Glomerular endothelial cell (primary cell): ENCODE measurements at regions not wholly inside any gene's neighbourhood (a gene's known extent, or its start where the extent isn't known, plus 50 kb on each side); places are given as distances from the start of the nearest gene placed in this dataset.

Experiments
- DNase-seq: peaks from one replicate; pipeline ENCODE4 v3.0.0-alpha.2; 2011; ENCODE audit warnings: low read depth, low spot score; ENCODE audit errors: extremely low read depth

GRCh38 chr18:55775972-55776371 lies 188.0 kb upstream of the TCF4 start:
- DNase-seq, result no peak

- no peak for DNase-seq
These were observed 186.5 kb upstream of the TCF4 start for GRCh38 chr18:55774505-55774904.

DNA sequence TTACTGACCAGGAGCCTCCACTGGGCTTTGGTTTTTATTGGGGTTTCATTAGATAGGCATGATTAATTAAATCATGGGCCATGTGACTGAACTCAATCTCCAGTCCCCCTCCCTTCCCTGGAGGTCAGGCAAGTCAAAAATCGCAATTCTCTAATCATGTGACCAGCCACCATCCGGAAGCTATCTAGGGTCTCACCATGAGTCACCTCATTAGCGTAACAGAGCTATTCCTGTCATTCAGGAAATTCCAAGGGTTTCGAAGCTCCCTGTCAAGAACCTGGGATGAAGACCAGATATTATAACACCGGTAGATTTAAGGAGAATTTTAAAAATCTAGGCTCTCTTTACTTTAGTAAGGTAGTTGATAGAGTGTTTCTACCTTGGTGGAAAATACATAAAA lies 180.3 kb upstream of the TCF4 start:
- DNase-seq, result no peak

DNA sequence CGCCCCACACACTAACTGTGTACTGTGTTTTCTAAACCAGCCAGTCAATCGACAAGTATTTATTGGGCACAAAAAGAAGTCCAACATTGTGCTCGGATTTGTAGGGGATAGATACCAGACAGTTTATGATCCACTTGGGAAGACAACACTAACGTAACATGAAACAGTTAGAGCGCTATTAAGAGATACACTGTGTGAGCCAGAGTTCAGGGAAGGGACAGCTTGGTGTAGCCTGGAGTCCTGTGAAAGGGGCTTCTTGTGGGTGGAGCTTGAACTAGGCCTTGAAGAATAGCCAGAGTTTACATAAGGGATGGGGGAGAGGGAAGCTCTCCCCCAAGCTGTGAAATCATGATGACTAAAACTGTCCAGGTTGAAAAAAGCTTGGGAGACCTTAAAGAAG lies 176.4 kb upstream of the TCF4 start:
- DNase-seq, result no peak

DNA sequence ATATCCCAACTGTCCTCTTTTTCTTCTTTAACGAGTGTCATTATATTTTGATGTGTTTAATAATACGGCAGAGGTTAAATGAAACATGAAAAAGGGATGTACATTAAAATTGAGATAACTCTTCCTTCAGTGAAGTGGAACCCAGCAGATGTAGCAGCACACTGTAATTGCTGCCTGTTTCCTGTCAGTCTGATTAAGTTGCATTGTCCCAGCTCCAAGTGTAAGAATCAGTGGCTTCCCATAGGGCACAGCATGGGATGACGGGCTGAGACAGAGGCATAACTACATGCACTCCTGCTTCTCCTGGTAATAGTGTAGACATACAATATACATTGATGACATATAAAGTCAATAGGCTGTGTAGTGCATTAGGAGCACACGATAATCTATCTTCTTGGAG lies 175.8 kb upstream of the TCF4 start:
- DNase-seq, result no peak

DNA sequence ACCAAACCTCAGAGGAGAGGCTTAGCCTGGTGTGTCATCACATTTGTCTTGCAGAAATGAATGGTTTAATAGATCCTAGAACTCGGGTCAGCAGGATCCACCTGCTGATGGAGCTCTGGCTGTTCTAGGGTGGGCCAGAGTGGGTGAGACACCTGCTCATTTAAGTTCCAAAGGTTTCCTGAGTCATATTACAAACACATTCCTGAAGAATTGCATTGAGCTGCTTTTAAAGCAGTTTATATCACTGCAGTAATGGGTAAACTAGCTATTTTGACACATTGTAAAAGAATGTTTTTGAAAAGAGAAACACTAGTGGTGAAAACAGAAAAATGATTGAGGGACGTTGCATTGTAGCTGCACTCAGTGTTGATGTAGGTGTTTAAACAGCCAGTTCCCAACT lies 175.3 kb upstream of the TCF4 start:
- DNase-seq, result no peak

DNA sequence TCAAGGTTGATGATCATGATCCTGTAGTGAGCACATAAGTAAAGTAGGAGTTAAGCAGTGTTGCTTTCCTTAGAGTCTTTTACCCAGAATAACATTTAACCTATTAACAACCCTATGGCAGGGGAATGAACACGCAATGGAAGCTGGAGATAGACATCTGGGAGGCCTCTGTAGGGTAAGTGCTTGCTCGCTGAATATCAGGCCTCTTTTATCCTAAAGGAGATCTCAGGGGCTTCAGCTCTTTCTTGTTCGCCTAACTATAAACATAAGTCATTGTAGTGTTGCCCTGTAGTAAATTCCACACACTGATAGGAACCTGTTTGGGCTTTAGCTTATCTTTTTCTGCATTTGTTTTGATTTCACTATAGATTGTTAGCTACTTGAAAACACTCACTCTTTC lies 174.4 kb upstream of the TCF4 start:
- no peak for DNase-seq

- DNase-seq, result no peak
These were observed 165.8 kb upstream of the TCF4 start for GRCh38 chr18:55753643-55754263.

- no peak for DNase-seq
These were observed 163.5 kb upstream of the TCF4 start for GRCh38 chr18:55751476-55751875.

- DNase-seq, result no peak
These were observed 160.3 kb upstream of the TCF4 start for GRCh38 chr18:55748227-55748738.

DNA sequence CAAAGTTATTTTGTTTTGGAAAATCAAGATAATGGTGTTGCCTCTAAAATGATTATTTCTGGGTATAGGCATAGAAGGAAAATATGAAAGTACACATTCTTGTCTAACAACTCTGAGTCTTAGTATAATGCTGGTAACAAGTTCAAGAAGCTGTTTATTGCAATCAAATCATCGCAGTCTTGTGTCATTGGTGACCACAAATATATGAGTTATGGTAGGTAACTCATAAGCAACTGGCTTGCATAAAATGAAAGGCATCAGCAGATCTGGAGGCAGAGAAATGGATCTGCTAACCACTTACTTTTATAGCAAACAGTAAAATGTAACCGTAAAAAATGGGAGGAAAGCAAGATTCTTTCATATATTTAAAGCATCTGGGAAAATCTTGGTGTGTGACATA lies 156.2 kb upstream of the TCF4 start:
- no peak for DNase-seq

DNA sequence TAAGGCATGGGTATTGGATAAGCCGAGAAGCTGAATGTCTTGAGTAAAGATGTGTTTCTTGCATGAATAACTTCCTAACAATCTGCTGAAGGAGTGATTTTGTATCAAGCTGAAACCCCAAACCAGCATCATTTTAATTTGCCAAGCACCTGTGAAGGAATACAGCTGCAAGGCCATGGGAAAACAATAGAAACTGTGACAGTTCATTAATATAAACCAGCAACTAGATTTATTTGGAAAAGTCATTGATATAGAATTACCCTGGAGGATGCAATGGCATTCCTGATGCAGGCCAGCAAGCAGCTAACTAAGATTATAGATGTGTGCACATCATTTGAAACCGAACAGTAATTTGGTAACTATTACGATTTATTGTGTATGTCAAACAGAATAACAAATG lies 155.7 kb upstream of the TCF4 start:
- no peak for DNase-seq

GRCh38 chr18:55743133-55743532 lies 155.1 kb upstream of the TCF4 start:
- no peak for DNase-seq

DNA sequence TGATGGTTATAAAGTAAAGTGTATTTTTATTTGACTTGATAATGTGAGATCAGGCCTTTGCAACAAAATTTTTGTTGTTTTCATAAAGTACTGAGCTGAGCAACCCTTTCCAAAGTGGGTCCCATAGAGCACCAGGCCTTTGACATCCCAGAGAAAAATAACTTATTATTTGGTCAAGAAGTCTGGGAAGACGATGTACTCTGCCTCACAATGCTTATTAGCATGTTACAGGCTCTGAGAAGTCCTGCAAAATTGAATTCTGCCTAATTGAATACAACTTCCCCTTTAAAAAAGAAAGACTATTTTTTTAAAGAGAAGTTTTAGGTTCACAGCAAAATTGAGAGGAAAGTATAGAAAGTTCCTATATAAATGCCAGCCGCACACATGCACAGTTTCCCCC lies 151.5 kb upstream of the TCF4 start:
- no peak for DNase-seq

GRCh38 chr18:55738483-55739114 lies 150.6 kb upstream of the TCF4 start:
- DNase-seq, result no peak

DNA sequence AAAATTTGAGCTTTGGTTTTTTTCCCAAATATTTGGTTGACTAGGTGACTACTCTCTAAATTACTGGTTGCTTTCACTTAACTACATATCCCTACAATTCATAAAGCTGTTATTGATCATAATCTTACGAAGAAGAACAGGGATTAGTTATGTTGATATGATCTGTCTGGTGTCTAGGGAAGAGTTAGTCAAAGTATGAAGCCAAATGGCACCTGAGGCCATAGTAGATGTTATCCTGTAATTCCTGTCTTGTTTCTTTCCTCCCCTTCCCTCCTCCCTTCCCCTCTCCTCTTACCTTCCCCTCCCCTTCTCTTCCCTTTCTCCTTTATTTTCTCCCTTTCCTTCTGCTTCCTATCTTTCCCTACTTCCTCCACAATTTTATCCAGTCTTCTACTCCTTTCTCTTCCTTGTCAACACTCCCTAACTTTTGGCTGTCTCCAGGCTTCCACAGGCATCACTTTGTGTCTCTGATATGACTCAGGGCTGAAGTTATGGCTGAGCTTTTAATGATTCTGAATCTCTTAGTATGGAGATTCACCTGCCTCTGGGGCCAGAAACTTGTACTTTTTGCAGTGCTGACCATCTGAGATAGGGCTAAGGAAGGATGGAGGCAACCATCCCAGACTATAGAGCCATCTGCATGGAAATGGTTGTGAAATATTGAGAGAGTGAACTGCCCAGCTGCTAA lies 149.9 kb upstream of the TCF4 start:
- DNase-seq, result no peak

DNA sequence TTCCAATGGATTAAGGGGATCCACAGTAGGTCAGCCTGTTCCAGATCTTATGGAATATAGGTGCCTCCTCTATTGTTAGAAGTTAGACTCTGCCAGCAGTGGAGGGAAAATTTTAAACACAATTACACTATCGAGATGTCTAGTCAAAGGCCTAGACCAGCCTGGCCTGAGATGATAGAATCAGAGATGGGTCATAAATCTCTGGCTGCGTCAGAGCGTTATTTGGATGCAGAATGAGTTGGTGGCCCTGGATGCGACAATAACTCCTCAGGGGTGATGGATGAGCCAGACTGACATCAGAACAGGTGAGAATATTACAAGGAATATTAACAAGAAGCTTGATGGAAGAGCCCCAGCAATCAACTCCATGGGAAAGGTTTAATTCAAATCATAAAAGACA lies 149.3 kb upstream of the TCF4 start:
- DNase-seq, result no peak

DNA sequence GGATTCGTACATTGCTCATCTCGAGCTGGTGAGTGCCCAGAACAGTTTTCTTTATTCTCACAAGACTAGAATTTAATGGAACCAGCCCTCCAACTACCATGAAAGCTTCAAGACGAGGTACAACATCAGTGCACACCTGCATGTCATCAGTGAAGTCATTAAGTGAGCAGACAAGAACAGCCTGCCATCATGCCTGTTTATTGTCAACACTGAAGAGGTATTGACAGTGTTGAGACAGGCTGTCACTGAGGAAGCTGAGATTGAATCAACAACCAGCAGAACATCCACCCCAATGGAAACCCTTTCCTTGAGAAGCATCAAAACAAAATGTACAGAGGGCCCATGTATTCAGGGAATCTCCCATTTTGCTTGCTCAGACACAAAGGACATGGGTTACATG lies 148.0 kb upstream of the TCF4 start:
- no peak for DNase-seq

DNA sequence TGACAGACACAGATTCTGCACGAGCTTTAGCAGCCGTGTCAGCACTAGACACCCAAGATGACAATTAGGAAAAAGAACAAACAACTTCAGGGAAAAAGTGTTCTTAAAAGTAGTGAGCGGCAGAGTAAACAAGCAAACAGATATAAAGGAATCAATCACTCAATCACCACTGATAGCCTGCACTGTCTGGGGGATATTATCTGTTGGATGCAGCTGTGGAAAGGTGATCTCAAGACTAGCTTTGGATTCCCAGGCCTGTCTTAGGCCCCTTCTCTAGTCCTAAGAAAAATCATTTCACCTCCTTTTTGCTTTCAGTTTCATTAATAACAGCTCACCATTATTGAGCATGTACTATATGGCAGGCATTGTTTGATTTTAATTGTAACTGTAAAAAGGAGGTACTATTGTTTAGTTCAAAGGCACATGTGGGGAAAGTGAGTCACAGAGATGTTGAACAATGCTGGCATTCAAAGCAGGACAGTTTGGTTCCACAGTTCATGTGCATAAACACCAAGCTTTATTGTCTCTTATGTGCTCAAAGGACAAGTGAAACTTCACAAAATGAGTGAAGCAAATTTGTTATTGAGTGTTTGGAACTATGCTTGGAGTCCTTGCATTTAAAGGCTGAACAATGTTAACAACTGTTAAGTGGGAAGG lies 147.3 kb upstream of the TCF4 start:
- no peak for DNase-seq

DNA sequence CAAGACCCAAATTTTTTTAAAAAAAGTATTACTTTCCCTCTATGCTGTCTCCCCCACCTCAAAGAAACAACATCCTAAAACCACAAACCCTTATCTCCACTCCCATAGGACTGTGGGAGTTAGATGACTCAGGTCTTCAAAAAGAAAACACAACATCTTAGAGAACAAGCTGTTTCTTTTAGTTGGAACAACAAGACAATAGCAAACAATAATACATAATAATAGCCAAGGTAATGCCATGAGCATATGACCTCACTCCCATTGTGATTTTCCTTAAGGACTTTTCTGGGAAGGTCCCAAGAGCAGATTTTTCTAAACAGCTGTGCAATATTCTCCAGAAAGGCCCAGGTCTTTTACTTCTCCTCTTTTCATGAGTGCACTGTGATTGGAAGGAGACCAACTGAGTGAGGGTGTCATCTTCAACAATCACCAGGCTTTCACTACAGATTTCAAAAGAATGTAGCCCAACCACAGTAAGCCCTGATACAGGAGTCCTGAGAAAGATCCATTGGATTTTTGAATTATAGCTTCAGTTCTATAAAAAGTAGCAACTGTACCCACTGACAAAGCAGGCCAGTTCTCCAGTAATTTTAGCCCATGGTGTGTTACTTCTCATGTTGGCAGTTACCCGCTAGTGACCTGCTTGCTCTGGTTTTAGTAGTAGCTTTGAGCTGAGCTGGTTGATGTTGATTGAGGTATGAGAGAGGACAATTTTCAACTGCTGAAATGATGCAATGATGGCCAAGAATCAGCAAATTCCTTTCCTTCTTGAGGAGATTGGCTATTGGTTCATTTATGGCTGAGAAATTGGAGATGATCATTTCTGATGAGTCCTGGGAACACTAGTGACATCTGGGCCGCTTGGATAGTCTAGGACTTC lies 144.5 kb upstream of the TCF4 start:
- no peak for DNase-seq

DNA sequence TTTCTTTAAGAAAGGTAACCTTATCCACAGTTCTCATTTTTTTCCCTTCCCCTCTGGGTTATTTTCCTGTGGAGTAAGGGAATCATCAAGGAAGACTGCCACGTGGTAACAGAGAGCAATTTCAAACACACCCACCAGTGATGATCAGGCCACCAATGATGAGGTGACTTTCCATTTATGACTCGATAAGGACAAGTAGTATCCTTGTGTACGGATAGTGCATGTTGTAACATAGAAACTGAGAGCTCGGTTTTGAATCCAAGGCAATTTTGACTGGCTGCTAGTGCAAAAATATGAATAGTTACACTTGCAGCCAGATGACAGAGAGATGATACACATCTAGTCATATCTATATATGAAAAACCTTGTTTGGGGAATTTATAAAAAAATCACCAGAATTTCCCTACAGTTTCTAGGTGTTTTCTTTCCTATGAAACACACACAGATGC lies 143.6 kb upstream of the TCF4 start:
- no peak for DNase-seq
